ENCODE measurements at regions not wholly inside any gene's neighbourhood (a gene's known extent, or its start where the extent isn't known, plus 50 kb on each side); places are given as distances from the start of the nearest gene placed in this dataset.

DNA sequence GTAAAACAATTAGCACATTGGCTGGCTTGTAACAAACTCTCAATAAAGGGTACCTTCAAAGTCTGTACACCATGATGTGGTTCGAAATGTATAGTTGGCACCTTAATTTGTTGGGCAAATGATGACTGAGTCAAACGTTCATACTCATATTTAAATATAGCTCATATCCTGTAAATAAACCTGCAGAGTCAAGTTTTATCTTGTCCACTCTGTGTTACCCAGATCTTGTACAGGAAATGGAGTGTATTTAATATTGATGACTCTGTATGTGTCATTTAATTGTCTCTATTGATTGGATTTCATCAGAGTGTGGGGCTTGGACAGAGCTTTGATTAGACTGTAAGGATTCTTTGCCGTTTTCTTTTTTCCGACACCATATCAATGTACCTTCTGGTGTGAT, 805.6 kb upstream of the ZEB2 start:
- no peaks in the 10 kb centered on the region for H3K9me3 ChIP-seq (ENCODE audit: control insufficient read depth in 1 of 2, insufficient read depth in 1 of 2, low read depth in 1 of 2, low read length in 2 of 2)
- RAD21 ChIA-PET (ENCODE audit: low non-redundant PET in 1 of 2, low total read pairs in 2 of 2, uncharacterized antibody in 2 of 2, unreplicated experiment in 2 of 2), result no interaction called here
- H3K27ac ChIP-seq (ENCODE audit: low read depth, low read length), result no peak overlapping the region
- ATAC-seq (no peak), DNase-seq (ENCODE audit: low read depth, low spot score) (no peak)
- TF ChIP-seq CEBPB (IDR thresholded peaks at IDR 0.05; ENCODE audit: low read depth) (no peak), EZH2phosphoT487 (IDR thresholded peaks at IDR 0.05; ENCODE audit: borderline replicate concordance) (no peak), REST (IDR thresholded peaks at IDR 0.05; ENCODE audit: low read depth) (no peak), POLR2A (IDR thresholded peaks at IDR 0.05; ENCODE audit: borderline replicate concordance, extremely low read depth, insufficient read depth, insufficient read length) (no peak), EZH2 (IDR thresholded peaks at IDR 0.05) (no peak), CBX3 (IDR thresholded peaks at IDR 0.05; ENCODE audit: low read depth) (no peak), TCF7L2 (IDR thresholded peaks at IDR 0.05; ENCODE audit: borderline replicate concordance, extremely low read depth, insufficient read depth, insufficient read length) (no peak), SRF (IDR thresholded peaks at IDR 0.05; ENCODE audit: low read depth) (no peak), SIN3A (IDR thresholded peaks at IDR 0.05; ENCODE audit: low read depth) (no peak), YY1 (IDR thresholded peaks at IDR 0.05; ENCODE audit: extremely low read depth, insufficient replicate concordance, low read depth, low read length) (no peak), ATF3 (IDR thresholded peaks at IDR 0.05) (no peak), ELF1 (IDR thresholded peaks at IDR 0.05; ENCODE audit: borderline replicate concordance, low read depth) (no peak), SP1 (IDR thresholded peaks at IDR 0.05; ENCODE audit: low read depth) (no peak), JUND (IDR thresholded peaks at IDR 0.05) (no peak), FOSL1 (IDR thresholded peaks at IDR 0.05; ENCODE audit: low read depth) (no peak), POLR2AphosphoS5 (IDR thresholded peaks at IDR 0.05; ENCODE audit: low read depth, low read length) (no peak)
- TF ChIP-seq, protein P1, sequence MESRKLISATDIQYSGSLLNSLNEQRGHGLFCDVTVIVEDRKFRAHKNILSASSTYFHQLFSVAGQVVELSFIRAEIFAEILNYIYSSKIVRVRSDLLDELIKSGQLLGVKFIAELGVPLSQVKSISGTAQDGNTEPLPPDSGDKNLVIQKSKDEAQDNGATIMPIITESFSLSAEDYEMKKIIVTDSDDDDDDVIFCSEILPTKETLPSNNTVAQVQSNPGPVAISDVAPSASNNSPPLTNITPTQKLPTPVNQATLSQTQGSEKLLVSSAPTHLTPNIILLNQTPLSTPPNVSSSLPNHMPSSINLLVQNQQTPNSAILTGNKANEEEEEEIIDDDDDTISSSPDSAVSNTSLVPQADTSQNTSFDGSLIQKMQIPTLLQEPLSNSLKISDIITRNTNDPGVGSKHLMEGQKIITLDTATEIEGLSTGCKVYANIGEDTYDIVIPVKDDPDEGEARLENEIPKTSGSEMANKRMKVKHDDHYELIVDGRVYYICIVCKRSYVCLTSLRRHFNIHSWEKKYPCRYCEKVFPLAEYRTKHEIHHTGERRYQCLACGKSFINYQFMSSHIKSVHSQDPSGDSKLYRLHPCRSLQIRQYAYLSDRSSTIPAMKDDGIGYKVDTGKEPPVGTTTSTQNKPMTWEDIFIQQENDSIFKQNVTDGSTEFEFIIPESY (IDR thresholded peaks at IDR 0.05; ENCODE audit: extremely low read depth, insufficient replicate concordance, low read length), result no peak
- TF ChIP-seq, protein P2, sequence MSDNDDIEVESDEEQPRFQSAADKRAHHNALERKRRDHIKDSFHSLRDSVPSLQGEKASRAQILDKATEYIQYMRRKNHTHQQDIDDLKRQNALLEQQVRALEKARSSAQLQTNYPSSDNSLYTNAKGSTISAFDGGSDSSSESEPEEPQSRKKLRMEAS (IDR thresholded peaks at IDR 0.05), result no peak
- TF ChIP-seq, protein P3, sequence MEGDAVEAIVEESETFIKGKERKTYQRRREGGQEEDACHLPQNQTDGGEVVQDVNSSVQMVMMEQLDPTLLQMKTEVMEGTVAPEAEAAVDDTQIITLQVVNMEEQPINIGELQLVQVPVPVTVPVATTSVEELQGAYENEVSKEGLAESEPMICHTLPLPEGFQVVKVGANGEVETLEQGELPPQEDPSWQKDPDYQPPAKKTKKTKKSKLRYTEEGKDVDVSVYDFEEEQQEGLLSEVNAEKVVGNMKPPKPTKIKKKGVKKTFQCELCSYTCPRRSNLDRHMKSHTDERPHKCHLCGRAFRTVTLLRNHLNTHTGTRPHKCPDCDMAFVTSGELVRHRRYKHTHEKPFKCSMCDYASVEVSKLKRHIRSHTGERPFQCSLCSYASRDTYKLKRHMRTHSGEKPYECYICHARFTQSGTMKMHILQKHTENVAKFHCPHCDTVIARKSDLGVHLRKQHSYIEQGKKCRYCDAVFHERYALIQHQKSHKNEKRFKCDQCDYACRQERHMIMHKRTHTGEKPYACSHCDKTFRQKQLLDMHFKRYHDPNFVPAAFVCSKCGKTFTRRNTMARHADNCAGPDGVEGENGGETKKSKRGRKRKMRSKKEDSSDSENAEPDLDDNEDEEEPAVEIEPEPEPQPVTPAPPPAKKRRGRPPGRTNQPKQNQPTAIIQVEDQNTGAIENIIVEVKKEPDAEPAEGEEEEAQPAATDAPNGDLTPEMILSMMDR (IDR thresholded peaks at IDR 0.05 in 2 of 3, conservative IDR thresholded peaks at IDR 0.05 in 1 of 3; ENCODE audit: borderline replicate concordance in 1 of 3, insufficient read depth in 1 of 3, low read depth in 2 of 3, low read length in 2 of 3), result no peak
- POLR2A ChIA-PET, result no interaction called here
- no peaks in the 10 kb centered on the region for H3K36me3 ChIP-seq (ENCODE audit: control insufficient read depth in 1 of 2, insufficient read depth in 2 of 2, low read length in 2 of 2)
- CTCF ChIA-PET, result no interaction called here
- no peaks in the 10 kb centered on the region for H3K9me2 ChIP-seq (ENCODE audit: insufficient read depth)
- H4K20me1 ChIP-seq (ENCODE audit: insufficient read depth), result no peaks in the 10 kb centered on the region
- H3K9ac ChIP-seq (ENCODE audit: low read length), result no peak overlapping the region
- no peak overlapping the region for H3K4me3 ChIP-seq (replicated peaks in 1 of 2; ENCODE audit: low read depth in 1 of 2, low read length in 2 of 2)
- intact Hi-C loops (cut with micrococcal nuclease), result no loop called here
- no peak overlapping the region for H3K4me2 ChIP-seq (ENCODE audit: low read length)
- no TSS peak for BruUV-seq (replicated peaks)
- peaks cover 0 to 14% of the 10 kb centered on the region in 2 experiments; a peak in 2 of 4 replicates for H3K4me1 ChIP-seq (ENCODE audit: control insufficient read depth in 1 of 2, insufficient read depth in 2 of 2, low read length in 2 of 2)
- H2AFZ ChIP-seq (ENCODE audit: low read depth, low read length, poor library complexity, severe bottlenecking), result no peak overlapping the region
- H3K79me2 ChIP-seq (ENCODE audit: insufficient read depth, low read length), result no peaks in the 10 kb centered on the region
- no peaks in the 10 kb centered on the region for H3K27me3 ChIP-seq (ENCODE audit: insufficient read depth, low read length)
